HFFc6 (cell line): ENCODE measurements at regions not wholly inside any gene's neighbourhood (a gene's known extent, or its start where the extent isn't known, plus 50 kb on each side); places are given as distances from the start of the nearest gene placed in this dataset.

Experiments
- DNase-seq: peaks from one replicate; pipeline ENCODE4 v3.0.0-alpha.2; 2018
- H3K27ac Mint-ChIP-seq: 2 replicates; pipeline ENCODE4 v1.8.0; 2020; ENCODE audit warnings: mild to moderate bottlenecking, mixed read lengths
- H3K27me3 Mint-ChIP-seq: 2 replicates; pipeline ENCODE4 v1.8.0; 2021; ENCODE audit warnings: mild to moderate bottlenecking, moderate library complexity, mixed read lengths; ENCODE audit not compliant: insufficient read depth
- H3K36me3 Mint-ChIP-seq: 2 replicates; pipeline ENCODE4 v1.8.0; 2021; ENCODE audit warnings: low read depth, mixed read lengths
- H3K4me1 Mint-ChIP-seq: 2 replicates; pipeline ENCODE4 v1.8.0; 2020; ENCODE audit warnings: low read depth, mixed read lengths
- H3K4me3 Mint-ChIP-seq: 2 replicates; pipeline ENCODE4 v1.8.0; 2020; ENCODE audit warnings: mild to moderate bottlenecking, moderate library complexity, mixed read lengths
- H3K9me3 Mint-ChIP-seq: 2 replicates; pipeline ENCODE4 v1.8.0; 2020; ENCODE audit warnings: mild to moderate bottlenecking, mixed read lengths
- CTCF ChIP-seq: fragments of 200-600 bp; sonication (generic); IDR thresholded peaks from 2 replicates; pipeline ENCODE4 v1.5.0; 2021; ENCODE audit warnings: antibody characterized with exemption, mild to moderate bottlenecking

DNA sequence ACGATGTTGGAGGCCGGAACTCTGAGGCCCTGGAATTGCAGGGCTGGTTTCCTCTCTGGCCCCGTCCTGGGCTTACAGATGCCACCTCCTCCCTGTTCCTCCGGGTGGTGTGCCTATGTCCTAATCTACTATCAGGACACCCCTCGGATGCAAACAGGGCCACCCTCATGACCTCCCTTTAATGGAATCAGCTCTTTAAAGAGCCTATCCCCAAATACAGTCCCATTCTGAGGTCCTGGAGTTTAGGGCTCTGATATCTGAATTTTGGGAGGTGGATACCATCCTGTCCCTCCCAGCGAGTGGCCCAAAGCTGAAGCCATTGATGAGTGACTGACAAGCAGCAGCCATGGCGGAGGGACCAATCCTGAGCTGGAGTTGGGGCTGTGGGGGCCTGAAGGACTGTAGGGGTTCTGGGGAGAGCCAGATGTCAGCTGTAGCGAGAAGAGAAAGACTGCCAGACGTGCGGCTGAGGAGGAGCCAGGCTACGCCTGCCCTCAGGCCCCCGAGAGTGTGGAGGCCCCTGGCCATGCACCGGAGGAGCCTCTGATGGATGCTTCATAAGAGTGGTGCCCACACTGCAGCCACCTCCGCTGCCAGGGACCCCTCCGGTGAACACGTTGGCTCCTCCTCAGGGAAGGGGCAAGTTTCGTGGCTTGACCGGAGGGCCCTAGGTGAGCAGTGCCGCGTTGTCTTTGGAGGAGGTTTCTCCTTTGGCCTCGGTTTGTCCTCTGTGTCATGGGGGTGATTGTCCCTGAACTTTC lies 100.2 kb downstream of the KIF26A start:
- H3K4me1 Mint-ChIP-seq = no peaks in the 10 kb centered on the region
- H3K36me3 Mint-ChIP-seq = peaks cover 16% of the 10 kb centered on the region
- H3K9me3 Mint-ChIP-seq = peaks cover 72% of the 10 kb centered on the region

GRCh38 chr14:104239185-104239775 lies 100.9 kb downstream of the KIF26A start:
- Mint-ChIP-seq H3K4me3 (no peak overlapping the region), H3K36me3 (peaks cover 14% of the 10 kb centered on the region), H3K27ac (no peak overlapping the region), H3K9me3 (peaks cover 65% of the 10 kb centered on the region), H3K4me1 (no peaks in the 10 kb centered on the region), H3K27me3 (peaks cover 1% of the 10 kb centered on the region)
- no peak for DNase-seq
- no peak for TF ChIP-seq CTCF

More for the DNA sequence above, 100.2 kb downstream of the KIF26A start:
- no peak for DNase-seq
- Mint-ChIP-seq H3K27ac (no peak overlapping the region), H3K27me3 (peaks cover 1% of the 10 kb centered on the region), H3K4me3 (no peak overlapping the region)
- no peak for TF ChIP-seq CTCF

- peaks cover 14% of the 10 kb centered on the region for H3K36me3 Mint-ChIP-seq
- DNase-seq = no peak
- no peak overlapping the region for H3K4me3 Mint-ChIP-seq
- H3K27me3 Mint-ChIP-seq = peaks cover 1% of the 10 kb centered on the region
- H3K27ac Mint-ChIP-seq = no peak overlapping the region
- no peak for TF ChIP-seq CTCF
- H3K9me3 Mint-ChIP-seq = peaks cover 61% of the 10 kb centered on the region
- H3K4me1 Mint-ChIP-seq = no peaks in the 10 kb centered on the region
Measured at GRCh38 chr14:104239861-104240301, 101.5 kb downstream of the KIF26A start.

DNA sequence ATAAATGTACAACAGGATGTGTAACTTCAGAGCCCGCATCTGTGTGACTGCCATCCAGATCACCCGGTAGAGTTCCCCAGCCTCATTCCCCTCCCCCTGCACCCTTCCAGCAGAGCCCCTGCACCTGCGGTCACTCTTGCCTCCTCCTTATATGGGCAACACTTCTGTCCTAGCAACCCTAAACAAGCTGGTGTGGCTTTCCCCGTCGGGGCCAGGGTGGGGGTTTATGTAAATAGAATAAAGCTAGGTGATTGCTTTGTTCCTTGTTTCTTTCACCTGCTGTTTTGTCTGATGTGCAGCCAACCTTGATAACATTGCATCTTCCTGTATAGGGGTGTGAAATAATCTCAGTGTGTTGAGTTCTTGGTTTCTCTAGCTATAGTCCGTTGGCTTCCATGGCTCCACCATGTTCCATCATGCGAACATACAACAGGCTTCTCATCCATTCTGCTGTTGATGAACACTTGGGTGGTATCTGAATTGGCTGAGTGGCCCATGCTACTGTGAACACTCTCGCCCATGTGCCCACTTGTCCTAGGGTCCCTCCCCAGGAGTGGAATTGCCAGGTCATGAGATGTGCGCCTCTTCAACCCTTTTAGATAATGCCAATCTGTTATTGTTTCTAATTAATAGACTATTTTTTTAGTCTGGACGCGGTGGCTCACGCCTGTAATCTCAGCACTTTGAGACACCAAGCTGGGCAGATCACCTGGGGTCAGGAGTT lies 102.2 kb downstream of the KIF26A start:
- no peaks in the 10 kb centered on the region for H3K4me1 Mint-ChIP-seq
- H3K27me3 Mint-ChIP-seq = peaks cover 1% of the 10 kb centered on the region
- TF ChIP-seq CTCF = no peak
- no peak overlapping the region for H3K4me3 Mint-ChIP-seq
- peaks cover 14% of the 10 kb centered on the region for H3K36me3 Mint-ChIP-seq
- DNase-seq = no peak
- no peak overlapping the region for H3K27ac Mint-ChIP-seq
- peaks cover 58% of the 10 kb centered on the region for H3K9me3 Mint-ChIP-seq

GRCh38 chr14:104243200-104243599 lies 104.8 kb downstream of the KIF26A start:
- H3K27me3 Mint-ChIP-seq = no peaks in the 10 kb centered on the region; the same call in none of the 2 replicates
- peaks cover 50% of the 10 kb centered on the region for H3K9me3 Mint-ChIP-seq
- no peaks in the 10 kb centered on the region for H3K4me1 Mint-ChIP-seq
- H3K4me3 Mint-ChIP-seq = no peak overlapping the region
- TF ChIP-seq CTCF = no peak
- H3K27ac Mint-ChIP-seq = no peak overlapping the region
- H3K36me3 Mint-ChIP-seq = no peaks in the 10 kb centered on the region
- DNase-seq = no peak
